ENCODE measurements at regions not wholly inside any gene's neighbourhood (a gene's known extent, or its start where the extent isn't known, plus 50 kb on each side); places are given as distances from the start of the nearest gene placed in this dataset.

GRCh38 chr4:162685410-162685809 is 481.3 kb downstream of the NAF1 start:
- no peaks in the 10 kb centered on the region for H3K36me3 Mint-ChIP-seq (ENCODE audit: insufficient read depth)
- H3K4me3 Mint-ChIP-seq (ENCODE audit: low read depth): no peak overlapping the region
- TF ChIP-seq CTCF (IDR thresholded peaks at IDR 0.05; ENCODE audit: unreplicated experiment): no peak
- DNase-seq (ENCODE audit: low spot score, unreplicated experiment): no peak
- H3K9me3 Mint-ChIP-seq (ENCODE audit: low read depth): no peaks in the 10 kb centered on the region
- H3K27ac Mint-ChIP-seq: no peak overlapping the region
- peaks cover 17% of the 10 kb centered on the region for H3K4me1 Mint-ChIP-seq (ENCODE audit: low read depth)
- no peaks in the 10 kb centered on the region for H3K27me3 Mint-ChIP-seq

- H3K36me3 Mint-ChIP-seq (ENCODE audit: insufficient read depth): no peaks in the 10 kb centered on the region
- H3K9me3 Mint-ChIP-seq (ENCODE audit: low read depth): no peaks in the 10 kb centered on the region
- no peak overlapping the region for H3K4me3 Mint-ChIP-seq (ENCODE audit: low read depth)
- no peak for DNase-seq (ENCODE audit: low spot score, unreplicated experiment)
- H3K27me3 Mint-ChIP-seq: no peaks in the 10 kb centered on the region
- H3K27ac Mint-ChIP-seq: no peak overlapping the region
- peaks cover 17% of the 10 kb centered on the region for H3K4me1 Mint-ChIP-seq (ENCODE audit: low read depth)
- no peak for TF ChIP-seq CTCF (IDR thresholded peaks at IDR 0.05; ENCODE audit: unreplicated experiment)
Observed at GRCh38 chr4:162684998-162685397, 481.7 kb downstream of the NAF1 start.

- peaks cover 17% of the 10 kb centered on the region for H3K4me1 Mint-ChIP-seq (ENCODE audit: low read depth)
- peak overlapping the region; percentile 94 for H3K27ac Mint-ChIP-seq
- no peaks in the 10 kb centered on the region for H3K27me3 Mint-ChIP-seq
- peaks cover 4% of the 10 kb centered on the region for H3K9me3 Mint-ChIP-seq (ENCODE audit: low read depth)
- no peak overlapping the region for H3K4me3 Mint-ChIP-seq (ENCODE audit: low read depth)
- no peak for TF ChIP-seq CTCF (IDR thresholded peaks at IDR 0.05; ENCODE audit: unreplicated experiment)
- H3K36me3 Mint-ChIP-seq (ENCODE audit: insufficient read depth): no peaks in the 10 kb centered on the region
- no peak for DNase-seq (ENCODE audit: low spot score, unreplicated experiment)
Observed at GRCh38 chr4:162684371-162684700, 482.4 kb downstream of the NAF1 start.

GRCh38 chr4:162683659-162684370 is 482.9 kb downstream of the NAF1 start:
- H3K27ac Mint-ChIP-seq: peak overlapping the region; percentile 94
- peaks cover 9% of the 10 kb centered on the region for H3K9me3 Mint-ChIP-seq (ENCODE audit: low read depth)
- H3K4me3 Mint-ChIP-seq (ENCODE audit: low read depth): no peak overlapping the region

GRCh38 chr4:162682651-162683050 is 484.0 kb downstream of the NAF1 start:
- no peak for TF ChIP-seq CTCF (IDR thresholded peaks at IDR 0.05; ENCODE audit: unreplicated experiment)
- Mint-ChIP-seq H3K4me1 (ENCODE audit: low read depth) (peaks cover 10% of the 10 kb centered on the region), H3K27me3 (no peaks in the 10 kb centered on the region), H3K27ac (no peak overlapping the region), H3K36me3 (ENCODE audit: insufficient read depth) (peaks cover 2% of the 10 kb centered on the region), H3K4me3 (ENCODE audit: low read depth) (no peak overlapping the region), H3K9me3 (ENCODE audit: low read depth) (peaks cover 19% of the 10 kb centered on the region)
- no peak for DNase-seq (ENCODE audit: low spot score, unreplicated experiment)

More at GRCh38 chr4:162683659-162684370, 482.9 kb downstream of the NAF1 start:
- TF ChIP-seq CTCF (IDR thresholded peaks at IDR 0.05; ENCODE audit: unreplicated experiment): no peak
- Mint-ChIP-seq H3K36me3 (ENCODE audit: insufficient read depth) (no peaks in the 10 kb centered on the region), H3K4me1 (ENCODE audit: low read depth) (peaks cover 12% of the 10 kb centered on the region), H3K27me3 (no peaks in the 10 kb centered on the region)
- no peak for DNase-seq (ENCODE audit: low spot score, unreplicated experiment)

Measured in progenitor cell of endocrine pancreas (in vitro differentiated cells).